ENCODE measurements at regions not wholly inside any gene's neighbourhood (a gene's known extent, or its start where the extent isn't known, plus 50 kb on each side); places are given as distances from the start of the nearest gene placed in this dataset.
A peak's percentile ranks its signal among the peaks of the same experiment; 100 is the strongest.

DNA sequence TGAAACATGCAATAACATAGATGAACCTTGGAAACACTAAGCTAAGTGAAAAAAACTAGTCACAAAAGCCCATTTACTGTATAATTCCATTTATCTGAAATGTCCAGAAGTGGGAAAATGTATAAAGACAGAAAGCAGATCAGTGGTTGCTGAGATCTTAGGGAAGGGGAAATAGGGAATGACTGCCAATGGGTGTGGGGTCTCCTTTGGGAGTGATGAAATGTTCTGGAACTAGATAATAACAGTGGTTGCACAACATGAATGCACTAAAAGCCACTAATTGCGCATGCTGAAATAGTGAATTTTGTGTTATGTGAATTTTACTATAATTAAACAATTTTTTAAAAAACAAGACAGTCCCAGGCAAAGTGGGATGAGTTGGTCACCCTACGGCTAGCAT is 472.8 kb downstream of the CCDC171 start:
- DNase-seq, result no peak

DNA sequence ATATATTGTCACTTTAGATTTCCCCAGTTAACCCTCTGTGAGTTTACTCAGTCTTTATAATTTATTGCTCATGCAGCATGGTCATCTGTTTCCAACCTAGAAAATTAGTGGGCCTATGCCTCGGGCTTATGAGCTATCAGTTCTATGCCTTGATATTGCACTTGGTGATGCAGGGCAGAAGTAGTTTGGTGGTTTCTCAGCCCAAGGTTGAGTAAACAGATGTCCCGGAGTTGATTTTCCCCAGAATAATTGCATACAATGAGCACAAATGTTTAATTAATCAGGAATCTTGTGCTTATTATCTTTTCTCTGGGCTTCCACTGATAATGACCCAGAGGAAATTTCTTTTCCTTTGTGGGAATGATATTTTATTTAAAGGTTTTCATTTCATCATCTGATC is 474.0 kb downstream of the CCDC171 start:
- no peak for DNase-seq

DNA sequence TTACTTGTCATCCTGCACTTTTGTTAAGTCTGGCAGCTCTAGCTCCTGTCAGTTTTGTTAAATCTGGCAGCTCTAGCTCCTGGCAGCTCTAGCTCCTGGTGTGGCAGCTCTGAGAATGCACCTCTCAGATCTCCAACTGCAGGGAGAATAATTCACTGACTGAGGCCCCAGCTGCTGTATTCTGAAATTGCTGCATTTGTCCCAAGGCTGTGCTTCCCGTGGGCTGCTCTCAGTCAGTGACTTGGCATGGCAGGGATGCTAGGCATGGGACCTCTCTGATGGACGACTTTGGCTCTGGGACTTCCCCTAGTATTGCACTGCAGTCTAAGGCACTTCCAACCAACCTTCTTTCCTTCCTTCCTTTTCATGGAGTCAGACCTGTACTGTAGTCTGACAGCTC is 475.7 kb downstream of the CCDC171 start:
- no peak for DNase-seq

DNA sequence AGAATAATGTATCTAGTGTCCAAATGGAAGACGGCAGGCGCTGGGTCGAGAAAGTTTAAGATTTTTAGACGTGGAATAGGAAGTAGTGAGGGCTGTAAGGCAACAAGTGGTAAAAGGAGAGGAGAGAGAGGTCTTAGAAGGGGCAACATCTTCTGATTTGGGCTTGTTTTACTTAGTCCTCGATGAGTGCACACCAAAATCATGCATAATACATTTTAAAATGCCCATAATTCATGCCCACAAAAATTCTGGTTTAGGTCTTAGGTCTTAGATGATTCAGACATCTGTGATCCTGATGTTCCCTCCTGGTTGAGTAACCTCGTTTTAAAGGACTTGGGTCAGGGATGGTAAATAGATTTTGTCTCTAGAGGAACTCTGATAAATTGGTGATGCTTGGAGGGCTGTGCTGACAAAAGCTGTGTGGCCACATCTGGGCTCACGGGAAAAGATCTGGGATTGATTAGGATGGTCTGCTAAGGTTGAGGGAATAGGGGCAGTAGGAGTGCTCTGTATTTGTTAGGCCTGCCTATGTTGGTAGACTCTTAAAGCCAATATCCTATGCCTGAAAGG is 476.3 kb downstream of the CCDC171 start:
- no peak for DNase-seq

DNA sequence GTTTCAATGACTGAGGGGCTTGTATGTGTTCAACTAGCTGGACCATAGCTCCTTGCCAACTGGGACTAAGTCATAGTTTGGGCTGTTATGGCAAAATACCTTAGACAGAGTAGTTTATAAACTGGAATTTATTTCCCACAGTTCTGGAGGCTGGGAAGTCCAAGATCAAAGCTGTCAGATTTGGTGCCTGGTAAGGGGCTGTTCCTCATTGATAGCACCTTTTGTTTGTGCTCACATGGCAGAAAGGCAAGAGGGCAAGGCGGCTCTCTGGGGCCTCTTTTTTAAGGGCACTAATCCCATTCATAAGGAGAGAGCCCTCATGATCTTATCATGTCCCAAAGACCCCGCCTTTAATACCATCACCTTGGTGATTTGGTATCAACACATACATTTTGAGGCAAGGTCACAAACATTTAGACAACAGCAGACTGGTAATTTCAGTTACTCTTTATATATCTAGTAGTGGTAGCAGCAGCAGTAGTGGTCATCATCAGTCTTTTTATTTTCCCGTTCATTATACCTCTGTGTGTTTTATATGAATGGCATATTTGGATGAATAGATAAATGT is 477.0 kb downstream of the CCDC171 start:
- DNase-seq, result no peak

DNA sequence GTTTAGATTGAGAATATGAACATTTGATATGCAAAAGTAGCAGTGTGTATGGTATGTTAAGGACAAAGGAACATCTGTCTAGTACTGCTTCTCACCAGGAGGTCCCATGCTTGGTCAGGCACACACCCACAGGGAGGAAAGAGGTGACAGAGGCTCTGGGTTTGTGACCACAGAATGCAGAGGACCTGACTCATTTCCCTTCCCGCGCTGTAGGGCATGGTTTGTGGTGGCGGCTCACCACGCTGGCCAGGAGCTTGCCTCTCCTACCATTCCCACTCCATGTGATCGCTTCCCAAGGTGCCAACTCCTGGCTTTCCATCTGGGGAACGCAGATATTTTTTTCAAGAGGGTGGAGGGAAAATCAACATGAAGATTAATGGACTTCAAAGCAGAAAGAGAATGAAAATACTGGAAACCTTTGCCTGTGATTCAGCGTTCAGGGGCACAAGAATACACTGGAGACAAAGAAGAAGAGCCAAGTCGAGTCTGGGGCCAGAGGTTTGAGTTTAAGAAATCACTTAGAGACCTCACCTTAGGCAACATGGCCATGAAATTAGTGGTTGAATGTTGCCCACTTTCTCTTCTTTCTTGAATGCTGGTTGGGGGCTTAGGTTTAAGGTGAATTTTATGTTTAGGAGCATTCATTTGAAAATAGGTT is 477.8 kb downstream of the CCDC171 start:
- no peak for DNase-seq

DNA sequence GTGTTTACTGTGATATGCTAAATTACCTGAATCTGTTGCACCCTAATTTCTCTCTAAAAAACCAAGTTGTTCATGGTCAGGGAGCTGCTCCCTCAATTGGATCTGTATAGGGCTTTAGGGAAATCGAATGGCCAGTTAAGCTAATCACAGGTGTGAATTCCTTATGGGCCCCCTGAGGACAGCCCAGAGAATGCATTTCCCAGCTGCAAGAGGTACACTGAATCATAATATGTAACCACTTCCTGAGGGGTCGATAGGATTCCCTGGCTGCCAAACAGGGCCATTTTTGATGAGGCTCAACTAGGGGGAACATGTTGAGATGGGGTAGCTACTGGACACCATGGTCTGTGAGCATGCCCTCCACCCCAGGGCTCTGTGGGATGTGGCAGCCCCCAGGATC is 478.6 kb downstream of the CCDC171 start:
- DNase-seq, result no peak

DNA sequence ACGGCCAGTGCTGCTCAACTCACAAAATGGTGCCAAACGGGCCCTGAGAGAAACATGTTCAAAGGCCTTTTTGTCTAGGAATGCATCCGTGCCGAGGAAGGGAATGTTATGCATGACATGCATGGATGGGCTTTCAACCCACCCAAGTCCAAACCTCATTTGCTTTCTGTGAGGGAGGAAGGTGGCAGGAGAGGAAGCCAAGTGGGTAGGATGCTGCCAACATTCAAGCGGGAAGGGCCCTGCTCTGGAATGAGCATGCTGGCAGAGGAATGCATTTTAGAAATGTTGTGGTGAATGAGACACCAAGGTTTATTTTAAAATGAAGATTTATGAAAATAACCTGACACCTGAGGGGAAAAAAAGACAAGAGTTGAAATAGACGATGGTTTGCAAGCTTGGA is 479.1 kb downstream of the CCDC171 start:
- no peak for DNase-seq

DNA sequence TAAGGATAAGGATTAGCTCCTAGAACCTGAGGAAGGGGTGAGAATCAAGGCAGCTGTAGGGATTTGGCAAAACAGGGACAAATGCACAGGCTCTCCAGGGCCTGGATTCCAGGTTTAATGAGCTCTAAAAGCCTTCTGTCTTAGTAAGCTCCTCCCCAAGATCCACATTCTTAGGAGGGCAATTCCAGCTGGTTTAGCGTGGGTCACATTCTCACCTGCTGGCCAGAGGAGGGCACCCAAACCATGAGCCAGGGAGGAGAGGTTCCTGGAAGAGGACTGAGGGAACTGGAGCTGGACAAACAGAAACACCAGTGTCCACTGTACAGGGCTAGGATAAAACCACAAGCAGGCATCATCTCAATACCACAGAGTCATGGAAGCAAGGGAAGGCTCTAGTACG is 480.0 kb downstream of the CCDC171 start:
- DNase-seq, result no peak

DNA sequence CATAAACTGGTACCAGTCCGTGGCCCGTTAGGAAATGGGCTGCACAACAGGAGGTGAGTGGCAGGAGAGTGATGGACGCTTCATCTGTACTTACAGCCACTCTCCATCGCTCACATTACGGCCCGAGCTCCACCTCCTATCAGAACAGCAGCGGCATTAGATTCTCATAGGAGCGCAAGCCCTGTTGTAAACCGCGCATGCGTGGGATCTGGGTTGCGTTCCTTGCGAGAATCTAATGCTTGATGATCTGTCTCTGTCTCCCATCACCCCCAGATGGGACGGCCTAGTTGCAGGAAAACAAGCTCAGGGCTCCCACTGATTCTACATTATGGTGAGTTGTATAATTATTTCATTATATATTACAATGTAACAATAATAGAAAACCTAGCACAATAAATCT is 480.4 kb downstream of the CCDC171 start:
- no peak for DNase-seq

DNA sequence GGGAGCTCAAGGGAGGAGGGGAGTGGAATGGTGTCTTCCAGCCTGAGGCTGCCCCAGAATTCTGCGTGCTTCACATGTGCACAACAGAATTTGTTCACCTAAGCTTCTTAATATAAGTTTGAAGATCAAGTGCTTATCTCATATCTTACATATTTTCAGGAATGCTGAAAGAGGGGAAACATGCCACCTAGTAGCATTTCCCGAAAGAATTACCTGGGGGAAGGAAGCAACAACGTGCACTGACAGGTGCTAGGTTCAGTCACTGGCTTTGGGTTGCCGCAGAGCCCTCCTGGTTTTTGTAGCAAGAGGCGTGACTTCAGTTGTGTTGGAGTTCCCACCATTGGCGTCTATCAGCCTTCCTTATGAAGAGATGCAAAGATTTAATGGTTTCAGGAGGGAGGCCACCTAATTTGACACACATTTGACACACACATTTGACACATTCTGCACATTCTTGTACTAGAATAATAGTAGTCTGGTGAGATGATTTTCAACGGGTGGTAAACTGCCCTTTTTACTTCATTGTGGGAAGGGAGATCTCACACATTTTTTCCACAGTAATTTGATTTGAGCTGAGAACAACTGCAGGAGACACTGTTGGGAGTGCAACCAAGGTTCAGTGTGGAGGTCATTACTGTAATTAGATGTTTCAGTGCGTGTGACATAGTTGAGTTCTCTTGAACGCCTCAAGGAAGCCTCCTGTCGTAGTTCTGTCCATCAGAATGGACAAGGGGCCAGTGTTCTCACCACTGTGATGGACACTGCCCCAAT is 481.3 kb downstream of the CCDC171 start:
- no peak for DNase-seq

DNA sequence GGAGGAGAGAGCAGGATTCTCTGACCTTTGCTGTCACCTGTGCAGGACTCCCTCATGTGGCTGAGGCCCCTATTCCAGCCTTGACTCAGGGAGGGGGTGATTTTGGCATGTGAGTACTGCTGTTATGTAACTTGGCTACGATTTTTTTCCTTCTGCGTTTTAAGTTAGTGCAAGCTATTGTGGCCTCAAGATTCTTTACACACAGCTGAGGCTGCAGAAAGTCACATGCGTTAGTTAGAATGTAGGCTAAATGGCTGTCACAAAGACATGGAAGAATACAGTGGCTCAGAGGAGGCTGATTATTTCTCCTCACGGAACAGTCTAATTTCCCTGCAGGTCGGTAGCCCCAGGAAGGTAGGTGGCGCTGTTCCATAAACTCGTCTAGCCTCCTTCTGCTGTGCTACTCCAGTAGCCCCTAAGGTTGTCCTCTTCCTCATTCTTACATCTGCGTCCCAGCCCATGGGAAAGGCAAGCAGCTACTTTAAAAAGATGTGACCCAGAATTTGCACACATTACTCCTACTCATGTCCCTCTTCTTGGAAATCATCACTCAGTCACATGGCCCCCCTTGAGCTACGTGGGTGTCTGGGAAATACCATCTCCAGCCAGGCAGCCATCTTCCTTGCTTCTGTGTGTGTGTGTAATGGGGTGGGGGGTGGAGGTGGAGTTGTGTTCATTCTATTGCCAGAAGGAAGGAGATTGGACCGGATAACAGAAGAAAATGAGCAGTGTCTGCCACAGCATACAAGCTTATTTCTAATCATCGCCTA is 486.6 kb downstream of the CCDC171 start:
- DNase-seq, result no peak

DNA sequence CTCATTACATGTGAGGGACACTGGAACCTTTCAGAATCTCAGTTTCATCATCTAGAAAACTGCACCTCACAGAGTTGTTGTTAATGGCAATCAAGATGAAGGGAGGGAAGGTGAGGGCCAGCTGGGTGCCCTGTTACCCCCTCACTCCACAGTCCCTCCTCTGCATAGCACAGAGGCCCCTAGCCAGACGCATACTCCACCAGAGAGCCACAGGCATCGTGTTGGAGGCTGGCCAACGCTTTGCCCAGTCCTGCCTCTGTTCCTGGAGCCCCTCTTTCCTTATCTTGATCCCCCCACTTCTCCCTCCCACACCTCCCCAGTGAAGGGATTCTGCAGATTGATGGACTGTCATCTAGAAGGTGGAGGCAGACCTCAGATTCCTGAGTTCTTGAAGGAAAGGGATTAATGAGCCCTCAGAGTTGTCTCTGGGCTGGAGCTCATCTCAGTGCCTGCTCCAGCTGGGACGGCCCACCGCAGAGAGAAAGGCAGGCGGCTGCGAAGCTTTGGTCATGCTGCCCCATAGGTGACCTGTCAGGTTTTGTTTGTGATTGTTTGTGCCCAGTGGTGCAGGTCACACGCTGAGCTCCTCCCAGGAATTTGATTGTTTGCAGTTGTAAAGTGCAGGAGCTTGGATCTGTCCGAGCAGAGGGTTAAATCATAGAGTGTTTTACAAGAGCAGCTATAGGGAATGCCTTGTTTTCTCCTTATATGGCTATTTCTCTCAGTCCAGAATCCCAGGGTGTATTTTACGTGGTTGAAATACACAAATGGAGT is 487.3 kb downstream of the CCDC171 start:
- peak; percentile 53 for DNase-seq

DNA sequence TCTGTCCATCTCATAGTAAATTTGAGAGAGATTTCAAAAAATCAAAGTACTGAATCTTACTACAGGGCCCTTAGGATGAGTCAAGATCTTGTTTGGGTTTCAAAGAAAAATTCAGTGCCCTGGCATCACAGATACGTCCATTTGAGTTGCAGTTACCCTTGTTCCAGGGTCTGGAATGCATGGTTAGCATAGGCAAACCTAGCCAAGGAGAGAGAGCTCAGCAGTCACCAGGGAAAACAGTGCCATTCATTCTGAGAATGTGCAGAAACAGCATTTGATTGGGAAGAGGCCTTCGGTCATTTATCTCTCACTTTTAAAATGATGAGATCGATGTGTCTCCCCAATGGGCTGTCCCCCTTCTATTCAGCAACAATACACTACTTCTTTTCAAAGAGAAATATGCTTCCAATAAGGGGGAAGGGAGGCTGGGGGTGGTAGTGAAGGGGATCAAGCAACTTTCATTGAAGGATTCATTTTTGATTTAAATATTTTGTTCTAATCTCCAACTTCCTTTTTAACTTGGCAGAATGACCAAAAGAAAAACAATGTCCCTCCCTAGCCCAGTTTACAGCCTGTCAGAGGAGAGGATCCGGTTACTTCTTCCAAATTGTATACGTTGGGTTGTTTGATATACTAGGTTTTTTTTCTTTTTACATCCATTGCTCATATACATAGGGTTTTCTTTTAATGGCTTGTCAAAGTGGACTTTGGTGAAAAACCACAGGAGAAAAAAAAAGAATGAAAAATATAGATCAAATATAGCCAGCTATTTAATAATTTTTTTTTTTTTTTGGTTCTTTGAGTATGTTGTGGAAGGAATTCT is 491.1 kb downstream of the CCDC171 start:
- DNase-seq, result peak; percentile 64

DNA sequence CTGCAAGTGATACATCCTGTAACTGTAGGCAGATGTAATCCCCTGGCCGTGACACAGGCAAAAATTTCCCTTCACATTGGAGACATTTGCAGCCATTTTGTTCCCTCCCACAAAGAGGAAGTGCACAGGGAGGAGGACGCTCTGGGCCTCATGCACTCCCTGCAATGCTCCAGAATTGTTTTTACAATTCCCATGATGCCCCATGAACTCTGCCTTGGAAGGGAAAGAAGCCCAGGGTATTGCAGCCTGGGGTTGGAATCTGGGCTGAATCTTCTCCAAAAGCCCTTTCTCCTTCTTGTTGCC is 491.7 kb downstream of the CCDC171 start:
- DNase-seq, result no peak

DNA sequence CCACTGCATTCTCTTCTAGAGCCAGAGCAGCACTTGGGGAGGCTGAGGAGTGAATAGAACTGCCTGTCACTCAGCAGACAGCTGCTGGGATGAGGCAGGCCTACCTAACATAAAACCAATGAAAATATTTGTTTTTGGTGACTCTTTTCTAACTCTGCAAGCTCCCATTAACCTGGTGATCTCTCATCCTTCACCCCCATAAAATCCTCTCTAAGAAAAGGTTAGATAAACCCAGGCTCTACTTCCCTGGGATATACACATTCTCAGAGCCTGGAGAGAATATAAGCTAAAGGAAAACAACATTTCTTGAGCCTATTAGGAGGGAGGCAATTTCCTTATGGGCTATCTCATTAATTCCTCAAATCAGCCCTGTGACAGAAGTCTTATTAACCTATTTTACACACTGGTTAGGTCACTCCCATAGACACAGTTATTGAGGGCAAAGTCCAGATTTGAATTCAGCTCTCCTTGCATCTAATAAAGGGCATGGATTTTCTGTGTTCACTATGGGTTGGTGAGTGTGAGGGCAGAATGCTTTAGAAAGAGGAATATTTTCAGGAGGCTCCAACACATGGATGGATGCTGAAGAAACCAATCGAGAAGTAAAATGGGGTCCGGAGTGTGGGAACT is 492.9 kb downstream of the CCDC171 start:
- no peak for DNase-seq

DNA sequence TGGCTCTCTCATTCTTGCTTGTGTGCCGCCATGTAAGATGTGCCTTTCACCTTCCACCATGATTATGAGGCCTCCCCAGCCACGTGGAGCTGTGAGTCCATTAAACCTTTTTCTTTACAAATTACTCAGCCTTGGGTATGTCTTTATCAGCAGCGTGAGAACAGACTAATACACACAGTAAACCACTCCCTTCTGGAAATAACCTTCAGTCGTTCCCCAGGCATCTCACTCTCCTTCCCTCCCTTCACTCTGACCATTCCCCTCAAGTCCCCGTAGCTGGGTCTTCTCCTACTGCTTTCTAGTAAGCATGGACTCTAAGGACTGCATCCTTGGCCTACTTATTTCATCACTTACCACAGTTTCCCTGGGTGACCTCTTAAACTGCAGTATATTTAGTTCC is 493.9 kb downstream of the CCDC171 start:
- DNase-seq, result no peak

DNA sequence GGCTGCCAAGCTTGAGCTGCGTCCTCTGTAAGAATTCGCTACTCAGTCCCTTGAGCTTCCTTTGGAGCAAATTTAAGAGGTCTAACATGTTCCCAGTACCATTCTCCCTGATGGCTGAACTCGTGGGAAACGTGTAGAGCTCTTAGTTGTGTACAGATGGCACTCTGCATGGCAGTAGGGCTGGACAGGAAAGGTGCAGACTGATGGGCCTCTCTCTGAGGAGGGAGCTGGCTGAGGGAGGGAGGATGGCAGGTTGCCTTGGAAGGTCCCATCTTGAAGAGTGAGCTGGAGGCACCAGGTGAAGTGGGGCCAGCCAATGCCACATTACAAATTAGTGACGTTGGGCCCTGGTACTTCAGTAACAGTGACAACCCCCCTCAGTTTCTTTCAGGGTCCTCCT is 495.3 kb downstream of the CCDC171 start:
- DNase-seq, result no peak

DNA sequence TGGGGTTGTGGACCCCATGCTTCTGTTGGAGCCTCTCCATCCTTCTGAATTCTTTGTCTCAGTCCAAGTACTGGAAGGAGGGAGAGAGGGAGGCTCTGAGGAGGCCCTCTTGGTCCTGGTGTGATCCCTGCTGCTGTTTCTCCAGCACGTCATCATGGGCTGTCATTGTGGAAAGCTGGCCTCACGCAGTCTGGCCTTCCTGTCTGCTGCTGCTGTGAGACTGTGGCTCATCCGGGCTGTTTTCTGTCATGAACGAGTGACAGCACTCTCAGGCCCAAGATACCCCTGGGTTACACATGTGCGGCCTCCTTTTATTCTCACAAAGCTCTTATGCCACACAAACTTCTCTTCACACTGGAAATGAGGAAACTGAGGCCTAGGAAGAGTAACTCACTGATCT is 499.3 kb downstream of the CCDC171 start:
- no peak for DNase-seq

DNA sequence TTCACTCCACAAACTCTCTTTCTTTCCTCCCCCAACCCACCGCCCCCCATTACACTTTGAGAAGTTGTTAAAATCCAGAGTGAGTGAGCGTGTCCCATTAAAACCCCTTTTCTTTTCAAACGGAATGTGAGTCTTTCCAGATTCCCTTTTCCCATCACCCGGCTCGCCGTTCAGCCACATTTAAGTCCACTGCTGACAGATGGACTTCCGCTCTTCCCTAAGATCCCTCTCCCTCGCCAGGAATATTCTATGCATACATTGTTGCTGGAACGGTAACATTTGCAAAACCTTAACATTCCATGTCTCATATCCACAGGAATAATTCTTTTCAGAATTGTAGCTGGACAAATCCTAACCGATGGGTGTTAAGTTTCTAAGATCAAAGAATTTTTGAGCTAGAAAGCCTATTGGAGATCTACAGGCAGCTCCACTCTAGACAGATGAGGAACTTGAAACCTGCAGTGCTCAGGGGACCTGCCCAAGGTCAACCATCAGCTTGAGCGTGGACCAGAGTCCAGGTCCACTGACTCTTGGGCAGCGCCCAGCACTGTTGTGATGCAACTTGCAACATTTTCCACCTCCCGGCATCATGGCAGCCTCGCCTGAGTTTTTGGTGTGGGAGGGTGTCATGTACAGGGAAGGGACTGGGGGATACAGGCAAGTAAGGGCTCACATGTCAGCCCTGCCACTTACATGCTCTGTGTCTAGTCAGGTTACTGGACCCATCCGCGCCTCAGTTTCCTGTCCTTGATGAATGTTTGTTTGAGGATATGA is 500.1 kb downstream of the CCDC171 start:
- no peak for DNase-seq
